ENCODE measurements at regions not wholly inside any gene's neighbourhood (a gene's known extent, or its start where the extent isn't known, plus 50 kb on each side); places are given as distances from the start of the nearest gene placed in this dataset.

DNA sequence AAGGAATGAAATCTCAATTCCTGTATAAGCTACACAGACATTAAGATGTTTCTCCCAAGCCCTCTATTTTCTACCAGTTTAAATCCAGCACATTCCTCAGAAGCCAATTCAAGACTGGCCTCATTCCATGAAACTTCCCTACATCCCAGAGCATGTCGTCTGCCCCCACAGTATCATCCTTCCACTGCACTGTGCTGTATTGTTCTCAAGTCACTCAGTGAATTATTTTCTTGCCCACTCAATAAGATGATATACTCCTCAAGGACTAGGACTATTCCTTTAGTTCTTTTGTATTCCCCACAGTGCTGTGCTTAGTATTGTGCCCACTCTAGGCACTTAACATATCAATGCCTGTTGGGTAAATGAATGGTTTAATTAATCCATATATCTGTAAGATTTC lies 203.1 kb upstream of the BLID start:
- Histone ChIP-seq H3K36me3 (ENCODE audit: control insufficient read depth, insufficient read depth, low read length) (no peaks in the 10 kb centered on the region), H3K4me1 (ENCODE audit: control insufficient read depth, insufficient read depth, low read length) (no peaks in the 10 kb centered on the region), H3K4me3 (ENCODE audit: low read length) (no peak overlapping the region), H3K27ac (ENCODE audit: low read length) (no peak overlapping the region), H3K9me3 (ENCODE audit: control insufficient read depth, insufficient read depth, low read length) (no peaks in the 10 kb centered on the region), H3K27me3 (ENCODE audit: control insufficient read depth, insufficient read depth, low read length) (no peaks in the 10 kb centered on the region)
- intact Hi-C loops (cut with micrococcal nuclease) = no loop called here
- WGBS (ENCODE audit: insufficient coverage) = 89% methylated on average over 1 of the region's 1 CpG
- DNase-seq (no peak), ATAC-seq (no peak)
- no peak overlapping the region for H3K27ac Mint-ChIP-seq
- TF ChIP-seq, protein P1, sequence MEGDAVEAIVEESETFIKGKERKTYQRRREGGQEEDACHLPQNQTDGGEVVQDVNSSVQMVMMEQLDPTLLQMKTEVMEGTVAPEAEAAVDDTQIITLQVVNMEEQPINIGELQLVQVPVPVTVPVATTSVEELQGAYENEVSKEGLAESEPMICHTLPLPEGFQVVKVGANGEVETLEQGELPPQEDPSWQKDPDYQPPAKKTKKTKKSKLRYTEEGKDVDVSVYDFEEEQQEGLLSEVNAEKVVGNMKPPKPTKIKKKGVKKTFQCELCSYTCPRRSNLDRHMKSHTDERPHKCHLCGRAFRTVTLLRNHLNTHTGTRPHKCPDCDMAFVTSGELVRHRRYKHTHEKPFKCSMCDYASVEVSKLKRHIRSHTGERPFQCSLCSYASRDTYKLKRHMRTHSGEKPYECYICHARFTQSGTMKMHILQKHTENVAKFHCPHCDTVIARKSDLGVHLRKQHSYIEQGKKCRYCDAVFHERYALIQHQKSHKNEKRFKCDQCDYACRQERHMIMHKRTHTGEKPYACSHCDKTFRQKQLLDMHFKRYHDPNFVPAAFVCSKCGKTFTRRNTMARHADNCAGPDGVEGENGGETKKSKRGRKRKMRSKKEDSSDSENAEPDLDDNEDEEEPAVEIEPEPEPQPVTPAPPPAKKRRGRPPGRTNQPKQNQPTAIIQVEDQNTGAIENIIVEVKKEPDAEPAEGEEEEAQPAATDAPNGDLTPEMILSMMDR (IDR thresholded peaks at IDR 0.05) = no peak
- H3K27me3 Mint-ChIP-seq (ENCODE audit: low read depth in 2 of 2) = peaks cover 6 to 9% of the 10 kb centered on the region in 2 donors
- H3K9me3 Mint-ChIP-seq = no peaks in the 10 kb centered on the region
- no peak overlapping the region for H3K4me3 Mint-ChIP-seq
- no peaks in the 10 kb centered on the region for H3K36me3 Mint-ChIP-seq
- no peaks in the 10 kb centered on the region for H3K4me1 Mint-ChIP-seq

DNA sequence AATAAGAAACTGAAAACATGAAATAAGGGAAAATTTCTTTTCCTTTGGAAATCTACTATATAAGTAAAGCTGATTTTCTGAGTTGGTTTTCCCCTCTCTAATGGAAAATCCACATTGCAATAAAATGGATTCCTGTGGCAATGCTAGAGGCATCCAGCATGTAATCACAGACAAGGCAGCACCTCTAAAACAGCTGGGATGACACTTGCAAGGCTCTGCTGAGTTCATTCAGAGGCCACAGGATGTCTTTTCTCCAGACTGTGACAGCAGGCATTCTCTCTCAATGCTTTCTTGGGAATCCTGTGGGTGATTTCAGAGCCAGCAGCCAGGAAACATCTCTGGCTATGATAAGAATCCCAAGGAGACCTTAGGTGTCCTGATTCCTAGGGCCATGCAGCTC lies 201.3 kb upstream of the BLID start:
- H3K36me3 ChIP-seq (ENCODE audit: control insufficient read depth, insufficient read depth, low read length) = no peaks in the 10 kb centered on the region
- Mint-ChIP-seq H3K4me3 (no peak overlapping the region), H3K9me3 (no peaks in the 10 kb centered on the region), H3K27ac (no peak overlapping the region), H3K27me3 (ENCODE audit: low read depth in 2 of 2) (peaks cover 5 to 6% of the 10 kb centered on the region in 2 donors), H3K4me1 (no peaks in the 10 kb centered on the region), H3K36me3 (no peaks in the 10 kb centered on the region)
- H3K27me3 ChIP-seq (ENCODE audit: control insufficient read depth, insufficient read depth, low read length) = no peaks in the 10 kb centered on the region
- no peak overlapping the region for H3K4me3 ChIP-seq (ENCODE audit: low read length)
- intact Hi-C loops (cut with micrococcal nuclease) = no loop called here
- TF ChIP-seq, protein P1 (IDR thresholded peaks at IDR 0.05) = no peak
- no peaks in the 10 kb centered on the region for H3K9me3 ChIP-seq (ENCODE audit: control insufficient read depth, insufficient read depth, low read length)
- no peaks in the 10 kb centered on the region for H3K4me1 ChIP-seq (ENCODE audit: control insufficient read depth, insufficient read depth, low read length)
- DNase-seq (no peak), ATAC-seq (no peak)
- no peak overlapping the region for H3K27ac ChIP-seq (ENCODE audit: low read length)

DNA sequence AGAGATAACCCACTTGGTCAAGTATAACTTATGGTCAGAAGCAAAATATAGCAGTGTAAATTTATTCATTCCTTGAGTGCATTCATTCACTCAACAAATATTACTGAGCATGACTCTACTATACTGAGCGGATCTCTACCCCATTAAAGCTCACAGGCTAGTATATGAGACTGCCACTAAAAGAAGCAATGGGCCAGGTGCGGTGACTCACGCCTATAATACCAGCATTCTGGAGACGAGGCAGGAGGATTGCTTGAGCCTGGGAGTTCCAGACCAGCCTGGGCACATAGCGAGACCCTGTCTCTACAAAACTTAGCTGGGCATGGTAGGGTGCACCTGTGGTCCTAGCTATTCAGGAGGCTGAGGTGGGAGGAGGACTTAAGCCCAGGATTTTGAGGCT lies 197.6 kb upstream of the BLID start:
- no peaks in the 10 kb centered on the region for H3K9me3 Mint-ChIP-seq
- DNase-seq (no peak), ATAC-seq (no peak)
- intact Hi-C loops (cut with micrococcal nuclease) = no loop called here
- no peak overlapping the region for H3K27ac Mint-ChIP-seq
- H3K4me3 ChIP-seq (ENCODE audit: low read length) = no peak overlapping the region
- no peaks in the 10 kb centered on the region for H3K4me1 ChIP-seq (ENCODE audit: control insufficient read depth, insufficient read depth, low read length)
- H3K27ac ChIP-seq (ENCODE audit: low read length) = no peak overlapping the region
- no peaks in the 10 kb centered on the region for H3K36me3 Mint-ChIP-seq
- H3K27me3 ChIP-seq (ENCODE audit: control insufficient read depth, insufficient read depth, low read length) = no peaks in the 10 kb centered on the region
- no peak overlapping the region for H3K4me3 Mint-ChIP-seq
- H3K27me3 Mint-ChIP-seq (ENCODE audit: low read depth in 2 of 2) = peaks cover 0 to 2% of the 10 kb centered on the region in 2 donors
- H3K36me3 ChIP-seq (ENCODE audit: control insufficient read depth, insufficient read depth, low read length) = no peaks in the 10 kb centered on the region
- 91% methylated on average over 5 of the region's 5 CpGs for WGBS (ENCODE audit: insufficient coverage)
- H3K4me1 Mint-ChIP-seq = no peaks in the 10 kb centered on the region
- no peaks in the 10 kb centered on the region for H3K9me3 ChIP-seq (ENCODE audit: control insufficient read depth, insufficient read depth, low read length)
- TF ChIP-seq, protein P1 (IDR thresholded peaks at IDR 0.05) = no peak

DNA sequence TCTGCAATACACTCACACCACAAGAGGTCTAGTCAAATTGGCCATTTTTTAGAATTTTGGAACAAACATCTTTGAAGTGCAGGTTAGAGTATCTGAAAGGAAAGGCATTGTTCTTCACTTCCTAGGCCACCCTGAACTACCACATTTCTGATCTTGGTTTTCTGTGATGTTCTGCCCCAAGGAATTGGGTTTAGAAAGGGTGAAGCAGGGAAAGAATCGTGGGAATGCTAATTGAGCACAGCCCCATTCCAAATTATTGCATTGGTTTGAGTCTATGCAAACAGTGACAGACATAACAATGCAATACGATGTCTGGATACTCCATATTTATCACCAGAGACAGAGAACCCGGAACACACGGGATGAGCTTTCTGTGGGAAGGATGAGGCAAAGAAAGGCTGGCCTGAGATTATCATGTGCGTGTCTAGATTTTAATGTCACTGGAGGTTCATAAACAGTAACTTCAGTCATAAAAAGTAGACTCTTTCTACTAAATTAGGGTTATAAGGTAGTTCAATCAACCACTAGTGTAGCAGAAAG lies 195.3 kb upstream of the BLID start:
- ATAC-seq = no peak
- intact Hi-C loops (cut with micrococcal nuclease) = no loop called here
- 94% methylated on average over 4 of the region's 5 CpGs for WGBS (ENCODE audit: insufficient coverage)

More for the DNA sequence above, 195.3 kb upstream of the BLID start:
- Histone ChIP-seq H3K4me3 (ENCODE audit: low read length) (no peak overlapping the region), H3K27ac (ENCODE audit: low read length) (no peak overlapping the region), H3K4me1 (ENCODE audit: control insufficient read depth, insufficient read depth, low read length) (no peaks in the 10 kb centered on the region), H3K27me3 (ENCODE audit: control insufficient read depth, insufficient read depth, low read length) (no peaks in the 10 kb centered on the region), H3K36me3 (ENCODE audit: control insufficient read depth, insufficient read depth, low read length) (no peaks in the 10 kb centered on the region), H3K9me3 (ENCODE audit: control insufficient read depth, insufficient read depth, low read length) (no peaks in the 10 kb centered on the region)
- Mint-ChIP-seq H3K36me3 (no peaks in the 10 kb centered on the region), H3K4me3 (no peak overlapping the region), H3K9me3 (no peaks in the 10 kb centered on the region), H3K27ac (no peak overlapping the region), H3K4me1 (no peaks in the 10 kb centered on the region), H3K27me3 (ENCODE audit: low read depth in 2 of 2) (peaks cover 0 to 2% of the 10 kb centered on the region in 2 donors)
- TF ChIP-seq, protein P1 (IDR thresholded peaks at IDR 0.05) = no peak
- no peak for DNase-seq

Data from natural killer cell (primary cell).